Trophoblast cell (in vitro differentiated cells and primary cell): ENCODE measurements at regions not wholly inside any gene's neighbourhood (a gene's known extent, or its start where the extent isn't known, plus 50 kb on each side); places are given as distances from the start of the nearest gene placed in this dataset.

Experiments used
- DNase-seq, 2 donors: peaks; one replicate each; pipeline ENCODE4 v3.0.0-alpha.2; 2016
- H2AFZ ChIP-seq: 2 replicates; pipeline ENCODE4 v1.6.1; 2013; ENCODE audit warnings: low read length, moderate library complexity, mild to moderate bottlenecking; ENCODE audit not compliant: insufficient read depth, poor library complexity
- H2AK5ac ChIP-seq: 2 replicates; pipeline ENCODE4 v1.6.1; 2013; ENCODE audit warnings: mild to moderate bottlenecking, low read length
- H2BK120ac ChIP-seq: 2 replicates; pipeline ENCODE4 v1.6.1; 2013; ENCODE audit warnings: low read length, mild to moderate bottlenecking, moderate library complexity; ENCODE audit not compliant: insufficient read depth, poor library complexity
- H2BK12ac ChIP-seq: 2 replicates; pipeline ENCODE4 v1.6.1; 2013; ENCODE audit warnings: mild to moderate bottlenecking, low read length, moderate library complexity
- H2BK5ac ChIP-seq: 2 replicates; pipeline ENCODE4 v1.6.1; 2013; ENCODE audit warnings: low read length, low read depth, moderate library complexity, mild to moderate bottlenecking; ENCODE audit not compliant: poor library complexity
- H3K14ac ChIP-seq: 2 replicates; pipeline ENCODE4 v1.6.1; 2013; ENCODE audit warnings: mild to moderate bottlenecking, low read length
- H3K18ac ChIP-seq: 2 replicates; pipeline ENCODE4 v1.6.1; 2013; ENCODE audit warnings: mild to moderate bottlenecking, low read length
- H3K23ac ChIP-seq: 2 replicates; pipeline ENCODE4 v1.6.1; 2013; ENCODE audit warnings: low read length
- H3K27ac ChIP-seq: 2 replicates; pipeline ENCODE4 v1.5.1; 2013; ENCODE audit warnings: low read depth, mild to moderate bottlenecking, inconsistent platforms, low read length, moderate library complexity
- H3K27me3 ChIP-seq: 2 replicates; pipeline ENCODE4 v1.6.1; 2013; ENCODE audit warnings: inconsistent platforms, mild to moderate bottlenecking, low read length, moderate library complexity; ENCODE audit not compliant: insufficient read depth
- H3K36me3 ChIP-seq, 2 experiments: 1 replicate in 1 of 2; 2 replicates in 1 of 2; pipeline ENCODE4 v1.6.1; 2013; ENCODE audit warnings: low read length in 2 of 2, mild to moderate bottlenecking in 2 of 2, moderate library complexity in 1 of 2; ENCODE audit not compliant: insufficient read depth in 2 of 2, control insufficient read depth in 1 of 2
- H3K4ac ChIP-seq: 2 replicates; pipeline ENCODE4 v1.6.1; 2013; ENCODE audit warnings: low read depth, mild to moderate bottlenecking, low read length, moderate library complexity
- H3K4me1 ChIP-seq, 2 experiments: 1 replicate in 1 of 2; 2 replicates in 1 of 2; pipeline ENCODE4 v1.6.1; 2013; ENCODE audit warnings: low read length in 2 of 2, mild to moderate bottlenecking in 2 of 2, moderate library complexity in 1 of 2; ENCODE audit not compliant: insufficient read depth in 2 of 2, control insufficient read depth in 1 of 2
- H3K4me2 ChIP-seq: 2 replicates; pipeline ENCODE4 v1.6.1; 2013; ENCODE audit warnings: inconsistent platforms, mild to moderate bottlenecking, low read length, moderate library complexity
- H3K4me3 ChIP-seq: 2 replicates; pipeline ENCODE4 v1.5.1; 2013; ENCODE audit warnings: mild to moderate bottlenecking, low read depth, low read length, inconsistent platforms
- H3K79me1 ChIP-seq: one replicate; pipeline ENCODE4 v1.6.1; 2013; ENCODE audit warnings: low read length
- H3K79me2 ChIP-seq: 2 replicates; pipeline ENCODE4 v1.6.1; 2013; ENCODE audit warnings: low read length, mild to moderate bottlenecking; ENCODE audit not compliant: control insufficient read depth, insufficient read depth, poor library complexity
- H3K9ac ChIP-seq: 2 replicates; pipeline ENCODE4 v1.6.1; 2013; ENCODE audit warnings: mild to moderate bottlenecking, low read length
- H3K9me3 ChIP-seq: 2 replicates; pipeline ENCODE4 v1.6.1; 2013; ENCODE audit warnings: low read depth, mild to moderate bottlenecking, control low read depth, inconsistent platforms, low read length; ENCODE audit not compliant: insufficient read depth
- H4K12ac ChIP-seq: 2 replicates; pipeline ENCODE4 v1.6.1; 2013; ENCODE audit warnings: low read depth, mild to moderate bottlenecking, low read length, moderate library complexity
- H4K8ac ChIP-seq: 2 replicates; pipeline ENCODE4 v1.6.1; 2013; ENCODE audit warnings: low read depth, mild to moderate bottlenecking, low read length, moderate library complexity
- H4K91ac ChIP-seq: one replicate; pipeline ENCODE4 v1.6.1; 2013; ENCODE audit warnings: low read depth, mild to moderate bottlenecking, low read length, moderate library complexity
- WGBS: extraction: QIAGEN DNeasy Blood & Tissue Kit; methylation state at CpG from one replicate; pipeline ENCODE4 v1.1.7; 2013; ENCODE audit warnings: missing lambda C conversion rate; ENCODE audit not compliant: insufficient read length, insufficient coverage; ENCODE audit errors: extremely low coverage; 5-methylcytosine and 5-hydroxymethylcytosine counted together

DNA sequence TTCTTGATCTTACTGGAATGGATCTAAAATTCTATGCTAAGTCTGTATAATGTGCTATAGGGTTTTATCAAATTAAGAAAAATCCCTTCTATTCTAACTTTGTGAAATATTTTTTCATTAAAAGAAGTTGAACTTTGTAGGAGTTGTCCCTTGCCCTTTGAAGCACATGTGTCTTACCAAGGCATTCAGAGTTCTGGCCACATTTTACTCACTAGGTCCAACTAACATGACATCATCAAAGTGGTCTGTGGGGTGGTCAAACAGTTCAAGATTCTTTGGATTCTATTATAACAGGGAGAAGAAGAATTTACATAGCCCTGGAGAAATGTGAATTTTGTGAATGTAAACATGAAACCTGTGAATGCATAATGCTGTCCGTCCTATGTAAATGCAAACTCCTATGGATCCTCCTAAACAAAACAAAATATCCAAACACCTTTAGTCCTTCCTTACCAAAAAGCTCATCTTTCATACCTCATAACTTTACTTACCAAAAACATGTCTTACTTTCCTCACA lies 88.7 kb downstream of the EBNA1BP2 start:
- H3K4me2 ChIP-seq = no peak overlapping the region
- no peaks in the 10 kb centered on the region for H3K27me3 ChIP-seq
- no peak overlapping the region for H4K8ac ChIP-seq
- H3K79me2 ChIP-seq = no peaks in the 10 kb centered on the region
- no peak overlapping the region for H2AFZ ChIP-seq
- no peak overlapping the region for H3K23ac ChIP-seq
- H4K12ac ChIP-seq = no peak overlapping the region
- no CpG with 5 or more reads among the region's 1 CpG for WGBS
- no peaks in the 10 kb centered on the region for H3K9me3 ChIP-seq
- no peaks in the 10 kb centered on the region for H3K36me3 ChIP-seq
- H3K4me3 ChIP-seq = no peak overlapping the region
- H2BK5ac ChIP-seq = no peak overlapping the region
- no peak overlapping the region for H3K18ac ChIP-seq
- no peak overlapping the region for H2AK5ac ChIP-seq
- no peaks in the 10 kb centered on the region for H3K4me1 ChIP-seq
- H2BK120ac ChIP-seq = no peak overlapping the region
- DNase-seq = no peak
- H2BK12ac ChIP-seq = no peak overlapping the region
- no peak overlapping the region for H3K9ac ChIP-seq
- no peak overlapping the region for H4K91ac ChIP-seq
- H3K79me1 ChIP-seq = no peaks in the 10 kb centered on the region
- H3K14ac ChIP-seq = no peak overlapping the region
- H3K4ac ChIP-seq = no peak overlapping the region
- no peak overlapping the region for H3K27ac ChIP-seq

DNA sequence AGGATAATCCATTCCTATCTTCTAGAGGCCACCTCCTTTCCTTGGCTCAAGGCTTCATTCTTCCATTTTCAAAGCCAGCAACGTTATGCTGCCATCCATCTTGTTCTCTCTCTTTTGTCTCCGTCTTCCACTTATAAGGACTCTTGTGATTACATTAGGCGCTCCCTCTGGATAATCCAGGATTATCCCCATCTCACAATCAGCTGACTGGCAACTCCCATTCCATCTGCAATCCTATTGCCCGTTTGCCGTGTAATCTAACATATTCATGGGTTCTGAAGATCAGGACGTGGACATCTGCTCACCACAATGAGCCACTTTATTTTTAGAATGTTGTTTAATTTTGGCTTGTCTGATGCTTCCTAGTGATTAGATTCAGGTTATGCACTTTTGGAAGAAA lies 89.3 kb downstream of the EBNA1BP2 start:
- Histone ChIP-seq H2BK5ac (no peak overlapping the region), H4K8ac (no peak overlapping the region)

DNA sequence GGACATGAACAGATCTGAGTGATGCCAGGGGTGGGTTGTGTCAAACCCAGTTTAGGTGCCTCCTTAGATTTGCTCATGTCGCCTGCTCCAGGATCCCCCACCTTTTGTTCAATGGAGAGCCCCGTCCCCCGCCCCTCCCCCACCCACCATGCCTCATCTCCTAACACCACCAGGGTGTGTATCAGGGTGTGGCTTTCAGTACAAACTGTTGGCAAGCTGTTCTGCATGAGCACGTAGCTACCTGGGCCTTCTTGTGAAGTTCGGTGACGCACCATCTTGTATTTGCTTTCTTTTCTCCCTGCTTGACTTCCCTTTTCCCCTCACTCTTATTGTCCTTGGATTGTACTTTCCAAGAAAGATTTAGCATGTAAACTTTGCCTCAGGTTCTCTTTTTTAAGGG lies 94.8 kb downstream of the EBNA1BP2 start:
- Histone ChIP-seq H2AFZ (no peak overlapping the region), H2BK12ac (no peak overlapping the region), H4K8ac (no peak overlapping the region), H2BK5ac (no peak overlapping the region), H3K4me2 (no peak overlapping the region), H3K27me3 (no peaks in the 10 kb centered on the region), H4K91ac (no peak overlapping the region), H3K4me3 (no peak overlapping the region), H3K27ac (no peak overlapping the region), H3K79me2 (peaks cover 2% of the 10 kb centered on the region), H3K9ac (no peak overlapping the region), H2AK5ac (no peak overlapping the region), H3K4me1 (no peaks in the 10 kb centered on the region), H3K23ac (no peak overlapping the region), H4K12ac (no peak overlapping the region), H3K79me1 (peaks cover 5% of the 10 kb centered on the region), H3K36me3 (no peaks in the 10 kb centered on the region), H3K18ac (no peak overlapping the region), H3K4ac (no peak overlapping the region), H3K9me3 (no peaks in the 10 kb centered on the region), H2BK120ac (no peak overlapping the region), H3K14ac (no peak overlapping the region)
- no peak for DNase-seq
- WGBS = no CpG with 5 or more reads among the region's 6 CpGs

More for the DNA sequence above, 89.3 kb downstream of the EBNA1BP2 start:
- H3K9me3 ChIP-seq = no peaks in the 10 kb centered on the region
- no peak overlapping the region for H3K4me2 ChIP-seq
- no peak overlapping the region for H3K9ac ChIP-seq
- no CpG with 5 or more reads among the region's 6 CpGs for WGBS
- H3K4ac ChIP-seq = no peak overlapping the region
- no peaks in the 10 kb centered on the region for H3K79me1 ChIP-seq
- no peak for DNase-seq
- H2BK12ac ChIP-seq = no peak overlapping the region
- H2AK5ac ChIP-seq = no peak overlapping the region
- H3K27ac ChIP-seq = no peak overlapping the region
- H4K12ac ChIP-seq = no peak overlapping the region
- no peaks in the 10 kb centered on the region for H3K79me2 ChIP-seq
- H3K4me3 ChIP-seq = no peak overlapping the region
- no peak overlapping the region for H3K18ac ChIP-seq
- H2BK120ac ChIP-seq = no peak overlapping the region
- no peak overlapping the region for H4K91ac ChIP-seq
- no peaks in the 10 kb centered on the region for H3K4me1 ChIP-seq
- H3K36me3 ChIP-seq = no peaks in the 10 kb centered on the region
- no peak overlapping the region for H2AFZ ChIP-seq
- no peak overlapping the region for H3K23ac ChIP-seq
- no peaks in the 10 kb centered on the region for H3K27me3 ChIP-seq
- H3K14ac ChIP-seq = no peak overlapping the region

DNA sequence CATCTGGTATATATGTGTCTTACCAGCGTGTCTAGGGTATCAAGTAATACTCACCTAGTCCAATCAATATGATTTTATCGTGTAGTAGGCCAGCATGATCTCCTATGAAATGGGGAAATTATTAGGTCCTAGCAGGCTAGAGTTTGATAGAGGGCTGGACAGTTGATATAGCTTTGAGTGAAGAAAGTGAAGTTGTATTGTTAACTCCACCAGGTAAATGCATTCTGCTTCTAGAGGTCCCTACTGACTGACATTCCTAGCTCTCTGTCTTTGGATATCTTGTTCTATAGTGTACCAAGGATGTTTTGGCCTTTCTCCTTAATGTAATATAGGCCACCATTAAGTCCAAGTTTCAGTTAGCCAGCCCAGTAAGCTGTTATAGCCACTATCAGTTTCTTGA lies 97.4 kb downstream of the EBNA1BP2 start:
- H3K4me3 ChIP-seq = no peak overlapping the region
- H3K4ac ChIP-seq = no peak overlapping the region
- H3K4me2 ChIP-seq = no peak overlapping the region
- no peak overlapping the region for H3K9ac ChIP-seq
- peaks cover 2% of the 10 kb centered on the region for H3K79me2 ChIP-seq
- no peak overlapping the region for H3K14ac ChIP-seq
- no peak overlapping the region for H4K12ac ChIP-seq
- no peak overlapping the region for H2BK120ac ChIP-seq
- no peak overlapping the region for H2AK5ac ChIP-seq
- H3K23ac ChIP-seq = no peak overlapping the region
- no CpG with 5 or more reads among the region's 2 CpGs for WGBS
- peaks cover under 1 to 11% of the 10 kb centered on the region in 2 experiments for H3K4me1 ChIP-seq
- H3K79me1 ChIP-seq = peaks cover 17% of the 10 kb centered on the region
- no peak overlapping the region for H2AFZ ChIP-seq
- H3K27me3 ChIP-seq = no peaks in the 10 kb centered on the region
- H4K8ac ChIP-seq = no peak overlapping the region
- no peak overlapping the region for H2BK12ac ChIP-seq
- H4K91ac ChIP-seq = no peak overlapping the region
- no peaks in the 10 kb centered on the region for H3K9me3 ChIP-seq
- H2BK5ac ChIP-seq = no peak overlapping the region
- H3K27ac ChIP-seq = no peak overlapping the region
- no peaks in the 10 kb centered on the region for H3K36me3 ChIP-seq
- no peak for DNase-seq
- no peak overlapping the region for H3K18ac ChIP-seq
